GM21515 (cell line): ENCODE measurements at regions not wholly inside any gene's neighbourhood (a gene's known extent, or its start where the extent isn't known, plus 50 kb on each side); places are given as distances from the start of the nearest gene placed in this dataset.

Experiments used
- ATAC-seq: cut with Tn5 transposase; IDR thresholded peaks from one replicate; pipeline ENCODE4 v1.9.1; 2021; ENCODE audit not compliant: unreplicated experiment

DNA sequence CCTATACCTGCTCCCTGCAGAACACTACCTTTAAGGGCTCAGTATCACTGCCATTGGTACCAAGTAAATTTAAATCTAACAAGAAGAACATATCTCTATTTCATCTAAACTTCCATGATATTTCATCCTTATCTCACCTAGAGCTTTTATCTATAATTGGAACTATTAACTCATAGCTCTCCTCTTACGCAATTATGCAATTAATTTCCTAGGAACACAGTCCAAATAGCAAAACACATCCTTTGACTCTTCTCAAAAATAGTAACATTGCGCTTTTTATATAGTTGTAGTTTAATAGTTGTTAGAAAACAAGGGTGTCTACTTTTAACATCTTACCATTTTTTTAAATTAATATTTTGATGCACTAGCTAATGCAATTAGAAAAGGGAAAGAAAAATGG lies 986.8 kb upstream of the SLC35B3 start:
- no peak for ATAC-seq

DNA sequence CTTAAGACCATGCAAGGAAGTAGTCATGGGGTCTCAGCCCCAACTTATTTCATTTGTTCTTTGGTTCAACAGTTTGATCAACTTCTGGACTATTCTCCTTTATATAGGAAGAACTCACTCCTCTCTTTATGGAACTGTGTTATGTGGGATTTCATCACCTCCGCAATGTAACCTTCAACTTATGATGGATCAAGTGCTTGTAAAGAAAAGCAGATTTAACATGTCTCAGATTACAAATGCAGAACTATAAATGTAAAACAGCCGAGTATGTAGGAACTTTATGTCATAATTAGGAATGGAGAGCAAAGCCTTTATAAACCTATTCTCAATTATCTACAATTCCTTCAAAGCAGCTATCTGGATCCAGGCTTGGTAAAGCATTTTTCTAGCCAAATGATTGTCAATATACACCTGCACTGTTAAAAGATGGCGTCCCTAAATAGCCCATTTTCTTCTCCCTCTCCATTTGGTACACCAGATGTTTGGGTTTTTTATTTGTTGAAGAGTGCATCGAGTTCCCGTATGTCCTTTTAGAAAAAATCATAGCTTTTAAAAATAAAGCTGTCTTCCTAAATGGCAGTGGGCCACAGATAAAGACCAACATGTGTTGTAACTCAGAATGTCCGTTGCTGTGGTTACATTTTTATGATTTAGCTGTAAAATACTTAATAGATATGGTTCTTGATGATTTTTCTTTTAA lies 985.1 kb upstream of the SLC35B3 start:
- ATAC-seq = no peak

DNA sequence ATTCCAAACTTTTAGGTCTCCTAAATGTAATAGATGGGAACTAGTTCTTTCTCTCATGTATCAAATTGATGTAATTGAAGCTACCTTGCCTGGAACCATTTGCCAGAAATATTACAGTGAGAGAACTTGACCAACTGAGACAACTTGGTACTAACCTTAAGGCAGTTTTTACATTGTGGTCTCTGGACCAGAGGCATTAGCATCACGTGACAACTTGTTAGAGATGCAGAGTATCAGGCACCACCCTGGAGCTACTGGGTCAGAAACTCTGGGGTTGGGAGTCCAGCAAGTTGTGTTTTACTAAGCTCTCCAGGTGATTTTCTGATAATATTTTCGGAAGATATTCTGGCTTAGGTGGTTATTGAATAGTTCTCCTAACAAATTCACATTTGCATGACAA lies 982.1 kb upstream of the SLC35B3 start:
- no peak for ATAC-seq

DNA sequence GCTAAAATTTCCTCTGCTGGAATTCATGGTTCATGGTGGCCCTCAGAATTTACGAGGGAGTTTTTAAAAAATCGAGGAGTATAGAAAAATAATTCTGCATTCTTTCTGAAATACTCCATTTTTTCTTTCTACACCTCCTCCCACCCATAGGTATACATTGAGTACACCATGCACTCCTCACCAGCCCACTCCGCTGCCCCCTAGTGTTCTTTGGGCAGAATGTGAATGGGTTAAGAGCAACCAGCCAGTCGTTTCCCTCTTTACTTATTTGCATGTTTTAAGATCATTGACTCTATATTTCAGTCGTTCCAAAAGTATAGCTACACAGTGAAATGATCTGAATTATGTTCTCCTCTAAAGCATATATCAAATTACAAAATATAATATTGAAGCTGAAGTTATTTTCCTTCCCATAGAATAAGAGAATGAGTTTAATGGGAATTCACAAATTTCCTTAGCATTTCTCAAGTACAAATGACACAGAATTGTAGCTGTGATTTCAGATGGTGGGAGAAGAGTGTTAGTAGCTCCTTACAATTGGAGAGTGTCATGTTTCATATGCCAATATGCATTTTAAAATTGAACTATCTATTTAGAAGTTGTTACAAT lies 977.7 kb upstream of the SLC35B3 start:
- no peak for ATAC-seq

DNA sequence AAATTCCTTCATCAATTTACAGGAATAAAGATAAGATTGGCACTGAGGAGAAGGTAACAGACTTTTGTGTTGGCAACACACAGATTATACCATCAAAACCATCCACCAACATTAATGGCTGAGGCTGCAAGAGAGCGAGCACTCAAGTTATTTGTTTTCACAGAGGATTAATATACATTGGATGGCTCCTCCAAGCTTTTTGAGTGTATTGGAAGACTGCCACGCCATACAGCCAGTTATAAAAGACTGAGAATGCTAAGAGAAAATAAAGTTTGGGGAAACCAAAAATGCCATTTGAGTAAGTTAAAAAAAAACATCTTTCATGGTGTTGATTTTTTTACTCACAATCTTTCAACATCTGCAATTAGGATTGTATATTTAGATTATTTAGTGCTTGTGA lies 973.8 kb upstream of the SLC35B3 start:
- ATAC-seq = no peak

DNA sequence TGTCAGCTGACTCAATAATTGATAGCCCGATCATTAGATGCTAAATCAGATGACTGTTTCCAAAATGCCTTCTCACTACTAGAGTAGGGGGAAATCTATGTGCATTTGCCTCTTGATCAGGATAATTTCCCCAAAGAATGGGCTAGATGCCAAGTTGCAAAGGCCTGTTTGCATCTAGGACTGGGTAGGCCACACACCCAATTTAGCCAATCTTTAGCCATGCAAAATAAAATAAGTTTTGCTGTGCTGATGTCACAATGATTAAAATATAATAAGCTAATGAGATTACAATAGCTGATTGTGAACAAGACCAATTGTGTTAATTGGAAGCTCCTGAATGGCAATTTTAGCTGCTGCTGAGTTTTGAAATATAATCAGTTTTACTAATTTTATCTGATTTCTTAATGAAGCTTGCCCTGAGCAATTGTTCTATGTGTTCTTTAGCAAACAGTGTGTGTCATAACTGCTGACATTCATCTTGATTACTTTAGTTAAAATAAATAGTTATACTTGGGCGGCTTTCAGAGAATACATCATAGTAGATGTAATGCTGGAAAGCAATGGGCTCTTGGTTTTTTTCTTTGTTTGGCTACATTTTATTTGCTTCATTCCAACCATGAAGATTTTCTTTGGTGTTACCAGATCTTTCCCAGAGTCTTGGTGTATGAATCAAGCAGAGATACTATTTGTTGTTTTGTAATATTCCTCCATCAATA lies 973.2 kb upstream of the SLC35B3 start:
- no peak for ATAC-seq

DNA sequence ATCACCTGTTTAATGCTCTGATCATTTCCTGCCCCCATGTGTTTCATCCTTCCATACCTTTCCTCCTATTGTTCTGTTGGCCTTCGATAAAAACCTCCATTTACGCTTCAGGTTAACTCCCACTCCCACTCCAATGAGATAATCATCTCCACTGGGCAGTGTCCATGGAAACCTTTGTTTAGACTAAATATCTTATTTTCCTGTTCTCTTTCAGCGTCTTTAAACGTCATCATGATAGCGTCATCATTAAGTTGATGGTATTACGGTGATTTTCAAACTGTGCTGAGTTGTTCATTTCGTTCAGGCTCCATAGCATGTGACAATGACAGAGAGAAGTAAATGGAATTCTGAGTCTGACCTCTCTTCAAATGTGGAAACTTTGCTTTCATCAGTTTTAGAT lies 970.5 kb upstream of the SLC35B3 start:
- no peak for ATAC-seq

DNA sequence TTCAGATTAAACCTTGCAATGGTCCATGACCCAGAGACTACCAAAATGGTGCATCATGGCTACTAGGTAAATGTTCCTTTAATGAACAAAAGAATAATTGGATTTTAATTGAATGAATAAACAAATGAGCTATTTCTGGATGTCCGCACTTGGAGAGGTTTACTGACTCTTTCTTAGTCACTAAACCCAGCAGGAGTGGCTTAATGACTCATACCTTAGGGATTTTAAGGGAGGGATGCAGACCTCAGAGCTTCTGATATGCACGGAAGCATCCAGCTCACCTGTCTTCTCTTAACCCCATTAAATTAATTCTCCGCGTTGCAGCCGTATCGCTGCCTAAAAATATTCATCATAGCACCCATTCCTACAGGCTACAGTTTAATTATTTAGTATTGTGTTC lies 970.0 kb upstream of the SLC35B3 start:
- ATAC-seq = no peak

DNA sequence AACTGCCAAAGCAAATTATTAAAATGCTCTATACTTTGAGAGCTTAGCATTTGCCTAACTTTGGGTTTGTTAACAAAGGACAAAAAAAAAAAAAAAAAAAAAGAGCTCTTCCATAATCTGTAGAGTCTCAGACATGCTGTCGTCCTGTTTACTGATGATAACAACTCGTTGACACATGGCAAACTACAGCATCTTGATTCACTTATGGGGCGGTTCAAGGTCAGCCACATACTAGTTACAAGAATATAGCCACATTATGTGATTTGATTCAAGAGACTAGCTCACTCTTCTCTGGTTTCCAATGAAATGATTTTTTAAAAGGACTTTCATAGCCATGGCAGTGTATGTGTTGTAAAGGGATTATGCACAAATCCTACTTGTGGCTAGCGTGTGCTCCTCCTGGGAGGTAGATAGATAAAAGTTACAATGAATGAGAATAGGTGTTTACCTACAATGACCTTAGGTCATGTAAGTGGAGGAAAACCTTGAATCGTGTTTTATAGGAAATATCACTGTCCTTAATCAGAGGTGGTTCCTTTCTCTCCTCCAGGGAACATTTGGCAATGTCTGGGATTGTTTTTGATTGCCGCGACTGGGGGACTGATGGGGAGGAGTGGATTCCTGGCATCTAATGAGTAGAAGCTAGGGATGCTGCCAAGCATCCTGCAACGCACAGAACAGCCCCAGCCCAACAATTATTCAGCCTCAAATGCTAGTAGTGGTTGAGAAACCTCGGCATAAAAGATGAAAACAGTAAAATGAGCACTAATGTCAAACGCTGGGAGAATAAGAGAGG lies 969.2 kb upstream of the SLC35B3 start:
- no peak for ATAC-seq

DNA sequence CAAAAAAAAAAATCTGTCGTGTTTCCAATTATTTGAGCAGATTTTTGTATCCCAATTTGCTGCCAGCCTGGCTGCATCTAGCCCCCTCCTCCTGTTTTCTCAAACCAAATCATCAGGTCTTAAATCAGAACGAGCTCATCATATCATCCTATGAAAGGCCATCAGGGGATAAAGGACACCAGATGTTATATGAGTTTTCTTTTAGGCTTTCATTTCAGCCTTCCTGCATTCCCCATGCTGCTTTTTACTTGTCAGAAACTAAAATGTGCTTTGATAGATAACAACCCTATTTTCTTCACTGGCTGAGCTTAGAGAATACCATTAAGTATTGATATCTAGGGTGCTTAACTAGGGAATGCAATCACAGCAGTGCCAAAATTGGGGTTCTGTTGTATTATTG lies 968.4 kb upstream of the SLC35B3 start:
- no peak for ATAC-seq

DNA sequence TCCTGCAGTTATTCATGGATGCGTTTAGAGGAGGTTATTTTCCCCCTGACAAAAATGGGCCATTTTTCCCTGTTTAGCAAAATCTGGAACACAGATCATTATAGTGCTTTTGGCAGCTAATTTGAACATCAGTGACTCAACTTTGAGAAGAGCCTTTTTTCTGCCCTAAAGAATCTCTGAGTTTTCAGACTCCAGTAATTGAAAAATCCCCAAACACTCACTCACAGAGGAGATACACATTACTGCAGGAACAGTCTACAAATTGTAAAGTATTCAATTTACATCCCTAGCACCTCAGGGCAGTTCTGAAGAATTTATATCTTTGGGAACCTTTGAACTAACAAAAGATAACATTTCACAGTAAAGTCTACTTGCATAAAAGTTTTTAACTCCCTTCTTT lies 966.6 kb upstream of the SLC35B3 start:
- ATAC-seq = no peak

DNA sequence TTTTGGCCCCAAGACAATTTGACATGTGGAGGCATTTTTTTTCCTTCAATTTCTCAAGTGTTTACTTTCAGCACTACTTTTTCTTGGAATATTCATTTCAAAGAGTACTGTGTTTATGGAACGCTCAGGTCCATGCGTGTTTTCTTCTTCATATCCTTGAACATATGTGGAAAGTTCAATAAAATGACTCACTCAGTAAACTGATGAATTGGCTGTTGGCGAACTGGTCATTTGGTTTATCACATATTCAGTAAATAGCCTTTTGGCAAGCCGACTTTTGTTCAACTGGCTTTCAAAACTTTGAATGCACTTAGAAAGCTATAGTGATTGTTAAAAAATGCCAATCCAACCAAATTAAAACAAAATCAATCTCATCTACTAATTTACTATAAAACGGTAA lies 964.6 kb upstream of the SLC35B3 start:
- no peak for ATAC-seq

DNA sequence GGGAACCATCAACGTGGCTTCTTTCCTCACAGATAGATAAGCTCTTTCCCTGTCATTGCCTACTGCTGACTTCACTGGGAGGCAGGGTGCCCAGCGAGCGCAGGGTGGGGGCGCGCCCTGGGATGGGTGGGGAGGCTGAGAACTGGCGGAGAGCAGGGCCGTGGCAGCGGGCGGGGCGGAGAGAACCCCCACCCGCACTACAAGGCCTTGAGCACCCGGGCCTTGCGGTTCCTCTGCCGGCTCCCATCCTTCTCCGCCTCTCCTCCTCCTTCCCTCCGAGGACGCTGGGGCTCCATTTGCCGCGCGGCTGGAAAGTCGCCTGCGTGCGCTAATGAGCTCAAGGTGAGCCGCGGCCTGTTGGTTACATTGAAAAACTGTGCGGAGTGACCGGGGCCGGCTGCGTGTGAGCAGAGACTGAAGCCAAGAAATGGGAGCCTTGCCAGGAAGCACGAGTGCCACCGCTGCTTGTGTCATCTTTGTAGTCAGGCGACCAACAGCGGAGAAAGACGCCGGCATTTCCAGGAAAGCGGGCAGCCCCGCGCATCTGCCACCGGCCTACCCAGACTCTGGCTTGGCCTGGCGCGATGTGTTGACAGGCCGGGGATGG lies 963.5 kb upstream of the SLC35B3 start:
- no peak for ATAC-seq

DNA sequence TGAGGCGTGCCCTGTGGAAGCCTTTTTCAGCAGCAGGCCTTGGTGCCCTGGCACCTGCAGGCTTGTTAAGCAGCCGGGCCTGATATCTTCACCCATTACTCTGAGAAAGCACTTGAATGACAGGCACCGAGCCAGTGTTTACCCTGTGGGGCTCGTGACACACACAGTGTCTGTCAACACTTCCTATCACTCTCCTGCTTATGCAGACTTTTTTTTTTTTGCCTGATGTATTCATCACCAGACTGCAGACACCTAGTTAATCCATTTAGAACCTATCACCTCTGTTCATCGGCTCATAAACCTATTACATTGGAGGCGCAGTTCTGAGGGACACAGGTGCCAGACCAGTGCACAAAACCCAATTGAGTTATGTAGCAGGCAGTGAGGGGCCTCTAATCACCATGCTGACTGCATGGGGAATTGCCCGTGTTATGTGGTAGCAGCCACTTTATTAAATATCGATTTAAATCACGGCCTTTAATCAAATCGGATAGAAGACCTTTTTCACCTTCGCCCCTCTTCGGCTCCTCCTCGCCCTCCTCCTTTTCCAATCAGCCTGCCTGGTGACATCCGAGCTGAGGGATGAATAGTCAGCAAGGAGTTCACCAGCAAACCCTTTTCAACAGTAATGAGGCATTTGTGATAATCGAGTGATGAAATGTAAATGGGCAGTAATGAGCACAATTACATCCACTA lies 962.9 kb upstream of the SLC35B3 start:
- no peak for ATAC-seq

DNA sequence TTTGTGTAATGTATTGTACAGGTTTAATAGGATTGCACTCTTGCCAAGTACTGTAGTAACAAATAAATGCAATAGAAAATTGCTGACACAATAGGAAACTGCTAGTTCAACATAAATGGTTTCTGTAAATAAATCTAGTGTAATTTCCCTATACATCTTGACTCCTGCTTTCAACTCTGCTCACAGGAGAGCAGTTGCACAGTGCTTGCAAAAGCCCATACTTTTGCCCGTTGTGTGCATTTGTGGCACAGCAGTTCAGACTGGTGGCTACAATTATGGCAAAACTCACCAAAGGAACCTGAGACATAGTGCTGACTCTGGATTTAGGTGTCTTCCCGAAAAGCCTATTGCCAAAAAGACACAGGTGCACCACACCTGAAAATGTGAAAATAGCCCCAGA lies 953.3 kb upstream of the SLC35B3 start:
- ATAC-seq = no peak

DNA sequence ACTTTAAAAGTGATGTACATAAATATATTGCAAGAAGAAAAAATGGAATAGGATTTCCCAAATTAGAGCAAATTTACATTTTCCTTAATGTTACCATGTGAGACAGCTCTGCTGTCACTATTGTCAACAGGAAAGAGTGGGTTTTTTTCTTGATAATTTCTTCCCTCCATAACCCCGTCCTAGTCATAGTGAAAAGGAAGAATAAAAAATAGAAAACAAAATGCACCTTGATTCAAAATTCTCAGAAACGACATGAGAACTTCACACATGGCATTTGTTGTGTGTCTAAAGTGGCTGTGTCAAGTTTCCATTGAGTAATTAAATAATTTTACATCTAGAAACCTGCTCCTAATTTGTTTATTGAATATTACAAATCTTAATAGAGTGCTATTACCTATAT lies 945.2 kb upstream of the SLC35B3 start:
- no peak for ATAC-seq

DNA sequence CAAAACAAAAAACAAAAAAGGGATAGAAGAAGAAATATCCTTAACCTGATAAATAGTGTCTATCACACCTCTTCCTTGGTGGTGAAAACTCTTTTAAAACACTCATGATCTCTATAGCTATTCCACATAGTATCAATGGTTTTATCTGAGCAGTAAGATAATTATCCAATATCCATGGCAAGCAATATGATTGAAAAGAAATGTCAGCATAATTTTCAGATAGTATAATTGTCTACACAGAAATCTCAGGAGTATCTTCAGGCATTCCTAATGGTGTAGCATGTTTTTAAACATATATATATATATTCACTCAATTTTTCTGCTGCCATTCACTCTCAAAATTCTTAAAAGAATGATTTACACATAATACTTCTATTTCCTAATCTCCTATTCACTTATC lies 938.0 kb upstream of the SLC35B3 start:
- no peak for ATAC-seq

DNA sequence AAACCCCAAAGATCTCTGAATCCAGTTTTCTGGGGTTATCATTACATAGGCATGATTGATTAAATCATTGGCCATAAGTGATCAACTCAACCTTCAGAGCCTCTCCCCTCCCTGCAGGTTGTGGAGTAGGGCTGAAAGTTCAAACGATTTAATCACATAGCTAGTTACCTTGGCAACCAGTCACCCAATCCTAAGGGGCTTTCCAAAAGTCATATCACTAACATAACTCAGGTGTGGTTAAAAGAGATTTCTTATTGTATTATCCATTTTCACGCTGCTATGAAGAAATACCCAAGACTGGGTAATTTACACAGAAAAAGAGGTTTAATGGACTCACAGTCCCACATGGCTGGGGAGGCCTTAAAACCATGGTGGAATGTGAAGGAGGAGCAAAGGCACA lies 935.1 kb upstream of the SLC35B3 start:
- no peak for ATAC-seq

DNA sequence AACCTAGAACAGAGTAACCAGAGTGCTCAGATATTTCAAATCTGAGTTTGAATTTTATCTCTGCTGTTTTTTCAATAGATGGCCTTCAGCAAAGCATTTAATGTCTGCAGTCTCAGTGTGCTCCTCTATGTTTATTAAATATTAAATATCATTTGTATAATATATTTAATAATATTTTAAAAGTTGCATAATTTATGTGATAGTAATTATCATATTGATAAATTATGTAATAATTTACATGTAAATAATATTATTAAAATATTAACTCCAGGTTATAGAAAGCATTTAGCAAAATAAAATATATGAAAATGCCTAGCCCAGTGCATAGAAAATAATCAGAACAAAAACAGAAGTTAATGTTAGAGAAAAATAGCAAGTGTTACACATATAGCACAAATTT lies 930.0 kb upstream of the SLC35B3 start:
- ATAC-seq = no peak

DNA sequence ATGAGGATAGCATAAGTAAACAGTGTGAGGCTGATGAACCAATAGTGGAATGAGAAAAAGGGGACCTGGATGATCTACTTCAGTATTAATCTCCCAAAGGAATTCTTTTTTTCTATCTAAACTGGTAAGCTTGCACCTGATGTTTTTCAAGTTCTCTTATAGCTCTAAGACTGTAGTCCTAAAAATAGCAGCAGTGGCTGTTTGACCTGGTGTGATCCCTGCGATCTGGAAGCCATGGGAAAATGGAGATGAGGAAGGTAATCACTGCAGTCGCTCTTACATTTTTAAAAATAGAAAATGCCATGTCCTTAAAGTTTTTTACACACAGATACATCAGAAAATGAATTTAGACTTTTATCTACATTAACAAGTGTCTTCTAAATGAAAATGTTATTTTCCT lies 926.4 kb upstream of the SLC35B3 start:
- ATAC-seq = no peak

DNA sequence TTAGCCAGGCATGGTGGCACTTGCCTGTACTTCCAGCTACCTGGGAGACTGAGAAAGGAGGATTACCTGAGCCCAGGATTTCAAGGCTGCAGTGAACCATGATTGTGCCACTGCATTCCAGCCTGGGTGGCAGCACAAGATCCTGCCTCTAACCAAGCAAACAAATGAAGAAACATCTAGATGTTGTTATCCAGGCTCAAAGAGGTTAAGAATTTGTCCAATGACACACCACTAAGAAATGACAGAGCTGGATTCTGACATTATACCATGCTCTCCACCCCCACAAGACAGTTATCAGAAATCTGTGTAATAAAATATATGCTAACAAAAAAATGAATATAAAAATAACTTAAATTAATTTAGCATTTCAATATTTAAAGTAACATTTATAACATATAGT lies 925.5 kb upstream of the SLC35B3 start:
- no peak for ATAC-seq
